Left lobe of liver (tissue), 2 donors: ENCODE measurements at regions not wholly inside any gene's neighbourhood (a gene's known extent, or its start where the extent isn't known, plus 50 kb on each side); places are given as distances from the start of the nearest gene placed in this dataset.
A peak's percentile ranks its signal among the peaks of the same experiment; 100 is the strongest.

Experiments
- ATAC-seq: fragments of 200-7000 bp; cut with Tn5 transposase; one replicate; pipeline ENCODE4 v1.9.1; 2020; ENCODE audit warnings: mild to moderate bottlenecking, moderate library complexity
- DNase-seq: peaks from one replicate; pipeline ENCODE4 v3.0.0-alpha.2; 2020; ENCODE audit warnings: low spot score
- donor health status: DM: no; HTN: no; CAD: no; lungs with moderate emphysema.
- donor health status: DM: no; HTN: yes; CAD: no.

DNA sequence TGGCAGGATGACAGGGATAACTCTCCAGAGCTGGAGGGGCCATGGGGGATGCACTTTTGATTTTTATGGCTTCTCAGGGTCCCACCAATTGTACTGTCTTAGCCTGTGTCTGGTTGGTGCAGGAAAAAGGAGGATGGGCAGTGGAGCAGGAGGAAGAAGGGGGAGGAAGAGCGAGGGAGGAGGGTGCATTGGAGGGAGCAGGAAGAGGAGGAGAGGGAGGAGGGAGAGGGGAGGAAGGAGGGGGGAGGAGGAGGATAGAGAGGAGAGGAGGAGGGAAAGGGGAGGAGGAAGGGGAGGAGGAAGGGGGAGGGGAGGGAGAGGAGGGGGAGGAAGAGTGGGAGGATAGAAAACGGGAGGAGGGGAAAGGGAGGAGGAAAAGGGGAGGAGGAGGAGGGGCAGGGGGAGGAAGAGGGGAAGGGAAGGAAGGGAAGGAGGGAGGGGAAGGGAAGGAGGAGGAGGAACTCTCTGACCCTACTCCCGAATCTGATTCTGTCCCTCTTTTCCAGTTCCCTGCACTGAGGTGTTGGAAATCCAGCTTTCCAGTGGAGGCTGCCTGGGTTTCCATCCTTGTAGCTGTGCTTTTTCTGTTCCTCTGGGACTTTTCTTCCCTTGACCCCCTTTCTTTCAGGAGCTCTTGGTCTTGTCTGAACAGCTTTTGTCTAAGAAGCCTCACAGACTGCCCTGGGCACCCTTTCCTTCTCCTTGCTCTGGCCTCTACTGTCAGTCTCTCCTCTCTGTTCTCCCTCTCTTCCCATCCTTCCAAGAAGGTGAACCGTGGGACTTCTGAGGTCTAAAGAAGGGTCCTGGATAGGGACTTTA lies 149.4 kb downstream of the DHX35 start:
- no peak for DNase-seq

DNA sequence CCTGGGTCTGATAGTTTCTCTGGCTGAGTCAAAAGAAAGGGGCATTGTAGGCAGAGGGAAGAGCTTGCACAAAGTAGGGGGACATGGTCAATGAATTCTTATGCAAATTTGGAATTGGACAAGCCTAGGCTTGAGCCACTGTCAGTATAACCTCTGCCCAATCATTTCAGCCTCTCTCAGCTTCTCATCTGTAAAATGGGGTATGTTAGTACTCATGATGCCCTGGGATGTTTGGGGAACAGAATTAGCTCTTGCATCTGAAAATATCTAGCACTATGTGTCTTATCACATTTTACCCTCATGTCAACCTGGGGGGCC lies 148.6 kb downstream of the DHX35 start:
- DNase-seq = no peak
- ATAC-seq = no peak

More for the DNA sequence above, 149.4 kb downstream of the DHX35 start:
- ATAC-seq = no peak

DNA sequence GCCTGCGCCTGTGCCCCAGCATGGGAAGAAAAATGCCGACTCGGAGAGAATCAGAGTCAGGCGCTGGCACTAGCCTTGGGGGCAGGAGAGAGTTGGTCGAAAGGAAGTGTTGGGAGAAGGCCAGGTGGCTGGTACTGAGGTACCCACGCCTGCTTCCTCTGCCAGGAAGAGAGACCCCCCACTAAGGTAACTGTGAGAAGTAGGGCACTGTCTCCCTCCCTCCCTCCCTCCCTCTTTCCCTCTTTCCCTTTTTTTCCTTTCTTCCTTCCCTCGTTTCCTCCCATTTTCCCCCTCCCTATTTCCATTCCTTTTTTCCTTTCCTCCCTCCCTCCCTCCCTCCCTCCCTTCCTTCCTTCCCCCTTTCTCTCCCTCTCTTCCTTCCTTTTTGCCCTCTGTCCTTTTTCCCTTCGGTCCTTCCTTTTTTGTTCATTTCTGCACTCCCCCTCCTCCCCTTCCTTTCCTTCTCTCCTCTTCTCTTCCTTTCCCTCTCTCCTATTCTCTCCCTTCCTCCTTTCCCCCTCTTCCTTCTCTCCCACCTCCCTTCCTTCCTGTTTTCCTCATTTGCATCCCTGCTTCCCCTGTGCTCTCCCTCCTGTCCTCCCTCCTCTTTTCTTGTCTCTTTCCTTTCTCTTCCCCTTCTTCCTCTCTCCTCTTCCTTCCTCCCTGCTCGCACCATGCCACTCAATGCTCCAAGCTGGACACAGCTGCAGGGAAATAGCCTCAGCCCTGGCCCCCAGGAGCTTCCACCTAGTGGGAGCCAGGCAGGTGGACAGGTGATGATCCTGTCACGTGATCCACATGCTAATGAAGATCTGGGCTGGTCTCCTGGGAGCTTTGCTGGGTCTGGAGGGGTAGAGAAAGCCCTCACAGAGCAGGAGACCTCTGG lies 148.0 kb downstream of the DHX35 start:
- ATAC-seq (no peak), DNase-seq (no peak)

DNA sequence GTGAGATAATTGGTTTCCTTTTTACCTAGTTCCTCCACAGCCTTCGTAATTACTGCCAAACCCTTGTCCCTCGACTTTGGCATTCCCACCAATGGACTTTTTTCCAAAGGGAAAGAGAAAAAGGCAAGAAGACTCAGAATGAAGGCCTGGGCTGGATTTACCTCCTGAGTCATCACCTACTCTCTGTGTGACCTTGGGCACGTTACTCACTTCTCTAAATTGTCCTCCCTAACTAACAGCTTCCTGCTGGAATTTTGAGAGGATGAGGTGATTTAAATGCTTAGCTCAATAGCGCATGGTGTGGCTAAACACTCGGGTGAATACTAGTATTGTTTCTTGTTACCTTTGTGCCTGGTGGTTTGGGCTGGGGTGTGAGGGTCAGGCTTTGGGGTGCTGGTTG lies 146.6 kb downstream of the DHX35 start:
- ATAC-seq (no peak), DNase-seq (no peak)

DNA sequence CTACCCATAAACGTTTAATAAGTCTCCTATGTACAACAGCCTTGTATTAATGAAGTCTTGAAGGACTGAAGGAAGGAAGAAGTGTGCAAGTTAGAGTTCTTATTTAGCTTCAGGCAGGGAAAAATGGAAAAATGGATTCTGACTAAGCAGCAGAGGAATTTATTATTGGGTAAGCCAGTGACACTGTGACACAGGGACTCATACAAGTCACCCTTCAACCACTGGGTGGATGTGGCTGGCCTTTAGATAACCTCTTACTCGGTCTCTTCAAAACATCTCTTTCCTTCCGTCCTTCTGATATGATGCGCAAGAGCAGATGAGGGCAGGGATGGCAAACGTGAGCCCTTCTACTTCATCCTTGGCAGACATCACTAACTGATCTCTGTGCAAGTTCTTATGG lies 145.6 kb downstream of the DHX35 start:
- DNase-seq (no peak), ATAC-seq (no peak)

DNA sequence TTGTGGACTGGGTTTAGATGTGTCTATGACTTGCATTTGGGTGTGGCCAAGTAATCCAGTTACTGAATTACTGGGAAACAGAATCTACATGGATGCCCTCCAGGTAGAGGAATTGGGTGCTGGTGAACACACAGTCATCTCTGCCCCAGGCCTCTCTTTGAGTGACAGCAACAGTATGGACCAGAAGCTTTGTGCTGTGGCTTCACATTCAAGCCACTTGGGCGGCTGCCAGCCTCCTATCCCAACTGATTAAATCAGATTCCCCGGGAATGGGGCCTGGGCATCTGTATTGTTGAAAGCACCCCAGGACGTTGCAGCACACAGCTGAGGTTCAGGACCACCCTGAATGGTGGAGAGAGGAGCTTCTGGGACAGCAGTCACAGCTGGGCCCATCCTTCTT lies 144.6 kb downstream of the DHX35 start:
- no peak for DNase-seq
- ATAC-seq = no peak

DNA sequence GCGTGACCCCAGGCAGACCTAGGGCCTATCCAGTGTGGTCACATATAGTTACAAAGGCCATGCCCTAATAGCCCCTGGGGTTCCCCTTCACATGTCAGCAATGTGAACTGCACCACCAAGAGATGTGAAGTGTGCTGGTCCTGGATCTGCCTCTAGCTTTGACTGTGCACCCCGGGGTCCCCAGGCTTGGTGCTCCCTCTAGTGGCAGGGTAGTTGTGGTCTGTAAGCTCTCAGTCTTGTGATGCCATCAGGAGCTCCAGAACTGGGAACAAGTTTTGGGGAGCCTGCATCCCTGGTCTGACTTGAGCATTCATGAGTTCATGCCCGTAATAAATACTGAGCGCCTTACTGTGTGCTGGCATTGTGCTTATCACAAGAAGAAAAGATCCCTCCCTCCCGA lies 143.4 kb downstream of the DHX35 start:
- peak; percentile 50 for ATAC-seq
- no peak for DNase-seq

DNA sequence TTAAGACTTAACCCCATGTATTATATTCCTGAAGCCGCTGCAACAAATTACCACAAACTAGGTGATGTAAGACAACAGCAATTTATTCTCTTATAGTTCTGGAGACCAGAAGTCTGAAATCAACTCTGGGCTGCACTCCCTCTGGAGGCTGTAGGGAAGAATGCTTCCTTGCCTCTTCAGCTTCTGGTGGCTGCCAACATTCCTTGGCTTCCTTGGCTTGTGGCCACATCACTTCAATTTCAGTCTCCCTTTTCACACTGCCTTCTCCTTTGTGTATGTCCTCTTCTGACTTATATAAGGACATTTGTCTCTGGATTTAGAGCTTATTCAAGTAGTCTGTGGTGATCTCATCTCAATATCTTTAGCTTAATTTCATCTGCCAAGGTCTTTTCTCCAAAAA lies 141.6 kb downstream of the DHX35 start:
- ATAC-seq (no peak), DNase-seq (no peak)

DNA sequence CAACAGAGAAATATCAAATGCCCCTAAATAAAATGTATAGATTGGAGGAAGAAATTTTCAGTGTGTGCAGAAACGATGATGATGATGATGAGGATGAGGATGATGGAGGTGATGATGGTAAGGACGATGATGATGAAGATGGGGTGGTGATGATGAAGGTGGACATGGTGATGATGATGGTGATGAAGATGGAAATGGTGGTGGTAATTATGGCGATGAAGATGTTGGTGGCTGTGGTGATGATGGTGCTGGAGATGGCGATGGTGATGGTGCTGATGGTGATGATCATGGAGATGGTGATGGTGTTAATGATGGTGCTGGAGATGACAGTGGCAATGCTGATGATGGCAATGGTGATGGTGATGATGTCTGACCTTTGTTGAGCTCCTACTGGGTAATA lies 141.2 kb downstream of the DHX35 start:
- ATAC-seq = no peak
- DNase-seq = no peak

DNA sequence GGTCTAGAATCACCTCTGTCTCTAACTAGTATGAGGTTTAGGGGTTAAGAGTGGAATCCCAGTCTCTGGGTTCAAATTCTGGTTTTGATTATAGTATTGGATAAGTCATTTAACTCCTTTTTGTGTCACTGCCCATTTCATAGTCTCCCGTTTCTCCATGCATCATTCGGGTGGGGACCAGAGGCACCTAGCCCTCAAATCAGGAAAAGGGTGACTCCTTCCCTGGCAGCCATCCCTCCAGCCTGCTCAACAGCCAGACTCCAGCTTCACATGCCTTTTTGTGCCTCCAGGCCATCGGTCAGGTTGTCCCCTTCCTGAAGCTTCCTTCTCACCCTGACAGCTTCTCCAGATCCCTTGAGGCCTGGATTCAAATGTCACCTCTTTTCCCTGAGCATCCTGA lies 139.8 kb downstream of the DHX35 start:
- DNase-seq (no peak), ATAC-seq (no peak)

DNA sequence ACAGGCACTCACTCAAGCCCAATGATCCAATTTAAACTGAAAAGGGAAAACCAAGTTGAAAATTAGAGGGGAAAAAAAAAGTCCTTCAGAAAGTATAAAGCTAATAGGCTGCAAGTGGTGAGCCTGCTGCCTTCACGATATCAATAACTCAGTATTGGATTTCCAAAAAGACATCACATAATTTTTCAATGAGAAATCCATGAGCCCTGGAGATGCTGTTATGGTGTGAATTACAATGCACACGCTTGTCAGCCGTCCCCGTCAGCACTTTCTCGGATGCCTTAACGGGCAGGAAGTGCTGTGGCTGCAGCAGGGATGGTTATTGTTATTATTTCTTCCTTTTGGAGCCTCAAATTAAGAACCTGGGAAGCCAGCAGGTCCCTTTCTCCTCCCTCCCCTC lies 138.5 kb downstream of the DHX35 start:
- ATAC-seq (no peak), DNase-seq (no peak)

DNA sequence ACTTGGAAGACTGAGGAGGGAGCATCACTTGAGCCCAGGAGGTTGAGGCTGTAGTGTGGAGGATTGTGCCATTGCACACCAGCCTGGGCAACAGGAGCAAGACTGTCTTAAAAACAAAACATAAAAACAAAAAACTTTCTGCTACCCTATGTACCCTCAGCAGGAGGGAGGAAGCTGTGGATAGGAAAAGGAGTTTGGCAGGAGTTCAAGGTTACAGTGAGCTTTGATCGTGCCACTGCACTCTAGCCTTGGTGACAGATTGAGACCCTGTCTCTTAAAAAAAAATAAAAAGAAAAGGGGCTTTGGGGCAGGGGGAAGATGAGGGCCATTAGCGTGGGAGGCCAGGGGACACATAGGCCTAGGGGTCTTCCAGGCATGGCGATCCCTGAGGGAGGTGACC lies 135.7 kb downstream of the DHX35 start:
- DNase-seq (no peak), ATAC-seq (no peak)

DNA sequence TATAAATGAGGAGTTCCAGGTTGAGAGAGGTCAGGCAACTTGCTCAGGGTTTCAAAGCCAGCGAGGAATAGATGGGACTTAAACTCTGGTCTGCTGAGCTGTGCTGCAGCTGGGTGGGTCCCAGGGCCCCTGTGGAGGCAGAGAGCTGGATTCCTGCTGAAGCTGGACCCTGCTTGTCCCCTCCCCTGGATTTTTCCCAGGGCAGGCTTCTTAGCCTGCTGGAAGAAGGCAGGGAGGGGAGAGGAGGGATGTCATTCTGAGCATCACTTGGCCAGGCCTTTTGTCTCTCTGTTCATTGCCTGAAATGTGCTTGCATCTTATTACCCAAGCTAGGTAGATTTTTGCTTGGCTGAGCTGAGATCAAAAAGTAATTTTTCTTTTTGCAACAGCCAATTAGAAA lies 133.7 kb downstream of the DHX35 start:
- DNase-seq (no peak), ATAC-seq (no peak)

DNA sequence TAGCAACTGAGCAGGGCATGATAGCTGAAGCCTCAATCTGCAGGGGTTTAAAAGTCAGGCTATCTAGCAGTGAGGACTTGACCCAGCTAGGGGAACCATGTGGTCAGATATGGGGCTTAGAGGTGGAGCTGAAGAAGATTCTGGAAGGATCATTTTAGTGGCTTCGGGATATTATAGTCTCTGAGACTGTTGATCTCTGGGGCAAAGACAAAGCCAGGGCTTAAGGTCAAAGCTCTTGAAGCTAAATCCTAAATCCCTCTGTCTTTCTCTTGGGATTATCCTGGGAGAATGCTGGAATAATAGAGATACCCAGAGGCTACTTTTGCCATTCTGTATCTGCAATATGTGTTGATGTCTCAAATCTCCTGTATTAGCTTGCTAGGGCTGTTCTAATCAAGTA lies 132.2 kb downstream of the DHX35 start:
- no peak for DNase-seq
- no peak for ATAC-seq

DNA sequence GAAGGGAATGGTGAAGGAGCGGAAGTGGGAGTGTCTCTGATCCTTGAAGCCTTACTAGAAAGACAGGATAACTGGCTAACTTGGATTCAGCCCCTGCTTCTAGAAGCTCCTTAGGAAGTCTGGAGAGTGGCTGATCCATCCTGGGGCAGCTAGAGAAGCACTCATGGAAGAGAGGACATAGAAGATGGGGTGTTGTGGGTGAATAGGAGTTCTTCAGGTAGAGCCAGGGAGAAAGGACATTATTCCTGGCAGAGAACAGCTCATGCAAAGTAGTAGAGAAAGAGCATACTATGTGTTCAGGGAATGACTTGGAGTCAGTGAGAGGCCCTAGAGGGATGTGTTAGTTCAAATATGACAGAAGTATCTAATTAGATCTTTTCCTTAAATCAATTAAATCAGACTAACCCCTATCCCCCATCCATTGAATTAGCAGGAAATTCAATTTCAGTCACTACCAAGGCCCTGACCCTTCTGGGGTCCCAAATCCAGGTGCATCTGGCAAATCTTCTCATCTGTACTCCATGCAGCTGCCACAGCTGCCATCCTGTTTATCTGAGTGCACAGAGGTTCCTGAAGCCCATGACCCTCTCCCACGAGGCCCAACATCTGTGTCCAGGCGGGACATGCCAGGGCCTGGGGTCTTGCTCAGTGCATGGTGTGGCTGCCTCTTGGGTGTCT lies 130.7 kb downstream of the DHX35 start:
- DNase-seq = no peak
- ATAC-seq = no peak

DNA sequence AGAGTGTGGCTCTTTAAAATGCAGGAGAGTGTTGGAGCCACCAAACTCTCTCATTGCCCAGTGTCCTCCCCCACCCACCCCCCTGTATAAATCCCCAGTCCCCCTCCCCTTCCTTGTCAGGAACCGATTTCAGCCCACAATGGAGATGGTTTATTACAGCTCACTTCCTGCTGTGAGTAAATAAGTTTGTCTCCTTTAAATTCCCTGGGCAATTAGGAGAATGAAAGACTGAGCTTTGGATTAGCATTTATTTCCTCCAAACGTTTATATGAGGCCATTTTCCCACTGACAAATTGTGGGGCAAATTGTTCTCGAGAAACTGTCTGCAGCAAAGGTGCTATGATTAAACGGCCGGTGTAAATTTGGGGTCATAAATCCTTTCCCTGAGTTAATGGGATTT lies 128.8 kb downstream of the DHX35 start:
- no peak for DNase-seq
- no peak for ATAC-seq

DNA sequence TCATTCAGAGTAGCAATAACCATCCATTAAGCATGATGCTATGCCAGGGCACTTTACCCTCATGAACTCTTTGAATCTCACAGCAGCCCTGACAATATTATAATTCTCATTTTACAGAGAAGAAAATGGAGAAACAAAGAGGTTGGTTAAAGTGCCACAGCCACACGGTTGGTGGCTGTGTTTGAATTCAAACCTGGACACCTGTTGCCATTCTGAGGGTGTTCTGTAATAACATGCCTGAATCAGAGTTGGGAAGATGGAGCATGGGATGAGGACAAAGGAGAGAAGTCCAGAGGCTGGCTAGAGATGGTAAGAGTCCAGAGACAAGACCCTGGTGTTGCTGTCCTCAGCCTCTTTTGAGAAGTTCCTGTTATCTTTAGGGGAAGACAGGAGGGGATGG lies 127.7 kb downstream of the DHX35 start:
- DNase-seq (no peak), ATAC-seq (no peak)
